Activated CD8-positive, alpha-beta memory T cell treated with anti-CD3 and anti-CD28 coated beads, Interleukin-2, amount 50 U/mL, for 24 hours (primary cell): ENCODE measurements at regions not wholly inside any gene's neighbourhood (a gene's known extent, or its start where the extent isn't known, plus 50 kb on each side); places are given as distances from the start of the nearest gene placed in this dataset.
"Not testable (repeated sequence)": the region's sequence is repeated elsewhere in the genome, so short reads cannot be mapped to it uniquely, and the experiment has no call there.

Experiments used
- DNase-seq: peaks from one replicate; pipeline ENCODE4 v3.0.0-alpha.2; 2020; ENCODE audit errors: extremely low read depth

DNA sequence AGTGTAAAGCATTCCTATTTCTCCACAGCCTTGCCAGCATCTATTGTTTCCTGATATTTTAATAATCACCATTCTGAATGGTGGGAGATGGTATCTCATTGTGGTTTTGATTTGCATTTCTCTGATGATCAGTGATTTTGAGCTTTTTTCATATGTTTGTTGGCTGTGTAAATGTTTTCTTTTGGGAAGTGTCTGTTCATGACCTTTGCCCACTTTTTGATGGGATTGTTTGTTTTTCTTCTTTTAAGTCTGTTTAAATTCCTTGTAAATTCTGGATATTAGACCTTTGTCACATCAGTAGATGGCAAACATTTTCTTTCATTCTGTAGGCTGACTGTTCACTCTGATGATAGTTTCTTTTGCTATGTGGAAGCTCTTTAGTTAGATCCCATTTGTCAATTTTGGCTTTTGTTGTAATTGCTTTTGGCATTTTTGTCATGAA, 461.5 kb upstream of the GCFC2 start:
- DNase-seq: not testable (repeated sequence)

DNA sequence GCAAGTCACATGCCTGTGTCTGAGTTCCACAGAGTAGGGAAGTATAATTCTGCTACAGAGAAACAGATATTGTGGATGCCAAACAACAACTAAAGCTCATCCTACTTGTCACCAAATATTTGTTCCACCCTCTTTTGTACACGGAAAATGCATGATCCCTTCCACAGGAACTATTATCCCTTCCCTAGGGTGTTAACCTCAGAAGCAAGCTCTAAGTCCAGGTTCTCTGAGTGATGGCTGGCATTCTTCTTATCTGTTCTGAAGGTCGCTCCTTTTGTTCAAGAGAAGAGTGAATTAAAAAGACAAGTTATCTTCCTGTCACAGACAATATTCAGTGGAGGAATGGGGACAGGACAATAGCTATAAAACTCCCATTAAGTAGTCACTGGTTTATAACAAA, 460.1 kb upstream of the GCFC2 start:
- DNase-seq: no peak

DNA sequence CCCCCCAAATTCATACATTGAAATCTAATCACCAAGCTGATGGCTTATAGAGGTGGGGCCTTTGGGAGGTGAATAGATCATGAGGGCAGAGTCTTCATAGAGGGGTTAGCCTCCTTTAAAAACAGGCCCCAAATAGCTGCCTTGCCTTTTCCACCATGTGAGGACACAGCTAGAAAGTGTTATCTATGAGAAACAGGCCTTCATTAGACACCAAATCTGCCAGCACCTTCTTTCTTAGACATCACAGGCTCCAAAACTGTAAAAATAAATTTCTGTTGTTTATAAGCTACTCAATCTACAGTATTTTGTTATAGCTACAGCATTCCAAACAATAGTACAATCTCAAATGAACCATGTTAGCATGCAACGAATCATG, 459.3 kb upstream of the GCFC2 start:
- DNase-seq: no peak

DNA sequence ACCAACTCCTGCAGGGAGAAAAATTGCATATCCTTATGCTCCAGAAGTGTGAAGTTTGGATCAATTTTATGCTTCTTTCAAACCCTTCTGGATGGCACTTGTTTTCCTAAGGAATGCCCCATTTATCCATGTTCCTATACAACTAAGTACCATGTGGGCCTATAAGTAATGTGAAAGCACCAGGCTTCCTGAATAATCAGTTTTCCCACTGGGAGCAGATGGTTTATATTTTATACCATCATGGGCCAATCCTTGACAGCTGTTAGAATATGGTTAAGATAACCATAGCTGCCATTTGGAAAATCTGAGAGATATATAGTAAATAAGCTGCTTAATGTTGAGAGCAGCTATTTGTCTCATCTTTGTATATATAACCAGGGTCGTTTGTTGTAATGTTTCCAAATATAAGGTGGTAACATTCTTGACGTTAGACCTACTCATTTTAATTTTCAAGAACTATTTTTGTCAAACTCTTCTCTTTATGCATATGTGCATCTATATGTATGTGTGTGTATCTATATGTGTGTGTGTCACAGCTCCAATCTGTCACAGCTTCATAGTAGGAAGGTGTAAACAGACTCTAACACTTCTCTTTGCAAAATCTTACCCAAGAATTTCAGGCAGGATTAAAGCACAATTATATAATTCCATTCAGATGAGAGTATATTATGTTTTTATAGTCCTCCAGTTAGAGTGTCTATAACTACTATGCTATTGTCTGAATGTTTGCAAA, 458.7 kb upstream of the GCFC2 start:
- no peak for DNase-seq

DNA sequence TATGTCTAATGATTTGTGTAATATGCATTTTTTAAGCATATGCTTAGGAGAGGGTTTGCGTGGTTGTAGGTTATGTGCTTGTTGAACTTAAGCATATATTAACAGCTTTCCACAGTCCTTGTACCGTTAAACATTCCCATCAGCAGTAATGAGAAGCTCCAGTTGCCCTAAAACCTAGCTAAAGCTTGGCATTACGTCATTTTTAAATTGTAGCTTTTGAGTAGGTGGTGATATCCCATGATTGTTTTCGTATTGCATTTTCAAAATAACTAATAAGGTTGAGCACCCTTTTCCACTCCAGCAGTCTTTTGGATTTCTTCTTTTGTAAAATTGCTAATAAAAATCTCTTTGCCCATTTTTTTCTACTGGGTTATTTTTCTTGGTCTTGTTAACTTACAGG, 453.1 kb upstream of the GCFC2 start:
- DNase-seq: no peak

DNA sequence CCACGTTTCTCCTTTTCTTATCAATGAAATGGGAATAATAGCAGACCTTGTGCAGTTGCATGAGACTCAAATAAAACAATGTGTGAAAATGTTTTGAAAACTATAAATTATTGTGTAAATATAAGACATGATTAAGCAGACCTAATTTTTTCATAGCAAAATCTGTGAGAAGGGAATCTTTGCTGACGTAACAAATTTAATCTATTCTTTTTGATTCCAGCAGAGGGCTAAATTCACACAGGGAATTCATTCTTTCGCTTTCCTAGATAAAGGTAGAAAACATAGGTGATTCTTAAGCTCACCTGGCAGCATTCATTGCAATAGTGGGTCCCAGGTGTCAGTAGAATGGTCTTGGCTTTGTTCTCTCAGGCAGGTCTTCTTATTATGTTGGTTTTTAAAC, 450.0 kb upstream of the GCFC2 start:
- DNase-seq: no peak

DNA sequence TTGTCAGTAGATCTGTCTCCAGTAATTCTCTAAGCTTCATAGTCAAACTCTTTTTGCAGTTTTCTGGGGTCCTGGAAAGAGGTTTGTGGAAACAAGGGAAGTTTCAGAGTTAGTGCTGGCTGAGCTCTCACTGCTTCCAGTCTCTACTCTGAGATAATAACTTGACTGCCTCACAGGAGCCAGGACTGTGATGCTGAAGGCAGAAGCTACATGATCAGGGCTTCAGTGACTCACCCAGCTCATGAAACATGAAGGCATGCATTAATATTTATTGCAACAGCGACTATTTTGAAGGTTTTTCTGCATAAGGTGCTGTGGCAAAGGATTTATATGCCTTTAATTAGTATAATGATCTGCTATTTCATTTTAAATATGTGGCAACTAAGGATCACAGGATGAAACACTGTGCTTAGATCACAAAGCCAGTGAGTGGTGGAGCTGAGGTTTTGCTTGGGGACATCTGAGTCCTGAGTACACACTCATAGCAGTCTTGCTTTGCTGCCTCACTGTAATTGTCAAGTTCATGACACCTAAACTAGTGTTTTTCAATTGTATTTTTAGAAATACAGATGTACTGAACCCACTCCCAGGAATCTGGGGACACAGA, 448.4 kb upstream of the GCFC2 start:
- no peak for DNase-seq

DNA sequence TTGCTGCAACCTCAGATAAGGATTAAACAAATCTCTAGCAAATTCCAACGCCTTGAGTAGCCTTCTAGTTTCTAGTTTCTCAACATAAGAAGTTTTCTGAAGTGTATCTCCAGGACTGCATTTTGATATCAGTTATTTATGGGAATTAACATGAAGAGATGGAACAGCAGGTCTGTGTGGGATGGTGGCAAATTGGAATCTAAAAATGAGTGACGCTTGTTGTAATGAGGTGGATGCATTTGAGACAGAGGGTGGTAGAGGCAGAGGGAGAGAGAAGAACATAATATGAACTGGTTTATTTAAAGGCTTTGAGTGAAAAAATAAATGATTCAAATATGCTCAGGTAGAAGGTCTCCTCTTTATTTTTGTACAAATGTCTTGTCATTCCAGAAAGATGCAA, 446.8 kb upstream of the GCFC2 start:
- DNase-seq: no peak

DNA sequence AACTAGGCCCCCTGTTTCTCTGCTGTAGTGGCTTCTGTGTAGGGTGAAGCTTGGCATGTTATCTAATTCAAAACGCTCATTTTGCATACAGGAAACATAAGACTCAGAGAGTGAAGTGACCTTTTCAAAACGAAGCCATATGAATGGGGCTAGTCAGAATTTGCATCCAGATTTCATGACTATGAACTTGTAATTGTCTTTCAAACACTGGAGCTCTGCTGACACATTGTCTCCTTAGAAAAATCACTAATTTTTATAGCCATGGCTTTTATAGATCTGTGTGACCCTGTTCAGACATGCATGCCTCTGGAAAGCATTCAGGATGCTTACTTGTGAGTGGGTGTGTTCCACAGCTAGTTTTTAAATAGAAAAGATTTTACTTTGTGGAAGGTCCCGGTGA, 444.3 kb upstream of the GCFC2 start:
- no peak for DNase-seq

DNA sequence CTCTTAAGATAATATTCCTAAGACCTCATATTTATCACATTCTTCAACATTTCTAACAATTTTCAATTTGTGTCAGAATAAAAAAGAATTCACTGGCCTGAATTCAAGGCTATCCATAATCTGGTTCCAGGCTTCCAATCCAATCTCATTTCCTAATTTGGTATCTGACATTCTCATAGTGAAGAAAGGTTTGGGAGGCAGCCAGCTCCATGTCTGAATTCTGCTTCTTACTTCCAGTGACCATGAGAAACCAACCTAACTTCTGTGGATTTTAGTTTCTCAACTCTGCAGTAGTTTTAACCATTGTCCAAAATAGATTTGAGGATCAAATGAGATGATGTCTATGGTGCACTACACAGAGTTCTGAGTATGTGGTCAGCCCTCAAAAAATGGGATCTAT, 439.1 kb upstream of the GCFC2 start:
- DNase-seq: no peak

DNA sequence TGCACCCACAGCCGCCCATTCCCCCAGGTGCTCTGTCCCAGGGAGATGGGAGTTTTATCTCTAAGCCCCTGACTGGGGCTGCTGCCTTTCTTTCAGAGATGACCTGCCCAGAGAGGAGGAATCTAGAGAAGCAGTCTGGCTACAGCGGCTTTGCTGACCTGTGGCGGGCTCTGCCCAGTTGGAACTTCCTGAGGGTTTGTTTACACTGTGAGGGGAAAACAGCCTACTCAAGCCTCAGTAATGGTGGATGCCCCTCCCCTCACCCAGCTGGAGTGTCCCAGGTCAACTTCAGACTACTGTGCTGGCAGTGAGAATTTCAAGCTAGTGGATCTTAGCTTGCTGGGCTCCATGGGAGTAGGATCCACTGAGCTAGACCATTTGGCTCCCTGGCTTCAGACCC, 428.6 kb upstream of the GCFC2 start:
- DNase-seq: not testable (repeated sequence)

DNA sequence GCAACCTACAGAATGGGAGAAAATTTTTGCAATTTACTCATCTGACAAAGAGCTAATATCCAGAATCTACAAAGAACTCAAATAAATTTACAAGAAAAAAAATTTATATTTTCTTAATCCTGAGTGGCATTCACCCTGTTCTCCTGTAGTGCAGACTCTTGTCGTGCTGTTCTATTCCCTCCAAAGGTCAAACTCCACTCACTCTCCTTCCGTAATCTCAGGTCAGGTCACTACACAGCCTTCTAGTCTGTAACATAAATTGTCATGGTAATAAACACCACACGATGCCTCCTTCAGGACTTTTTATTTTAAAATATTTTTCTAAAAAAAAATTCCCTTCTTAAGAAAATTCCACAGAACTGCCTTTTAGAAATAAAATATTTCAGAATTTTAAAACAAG, 417.9 kb upstream of the GCFC2 start:
- no peak for DNase-seq

DNA sequence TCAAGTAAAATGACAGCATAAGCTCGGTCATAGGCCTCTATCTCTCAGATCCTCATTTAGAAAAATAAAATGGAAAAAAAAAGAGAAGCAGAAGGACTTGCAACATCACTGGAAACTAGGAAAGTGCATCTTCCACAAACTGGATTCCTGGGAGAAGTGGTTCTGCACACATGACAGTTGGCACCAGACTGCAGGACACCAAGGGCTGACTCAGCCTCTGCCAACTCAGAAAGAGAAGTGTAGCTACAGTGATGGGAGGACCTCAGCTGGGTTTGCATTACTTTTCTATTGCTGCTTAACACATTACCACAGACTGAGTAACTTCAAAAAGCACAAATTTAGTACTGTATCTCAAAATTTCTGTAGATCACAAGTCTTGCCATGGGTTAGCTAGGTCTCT, 409.5 kb upstream of the GCFC2 start:
- no peak for DNase-seq

DNA sequence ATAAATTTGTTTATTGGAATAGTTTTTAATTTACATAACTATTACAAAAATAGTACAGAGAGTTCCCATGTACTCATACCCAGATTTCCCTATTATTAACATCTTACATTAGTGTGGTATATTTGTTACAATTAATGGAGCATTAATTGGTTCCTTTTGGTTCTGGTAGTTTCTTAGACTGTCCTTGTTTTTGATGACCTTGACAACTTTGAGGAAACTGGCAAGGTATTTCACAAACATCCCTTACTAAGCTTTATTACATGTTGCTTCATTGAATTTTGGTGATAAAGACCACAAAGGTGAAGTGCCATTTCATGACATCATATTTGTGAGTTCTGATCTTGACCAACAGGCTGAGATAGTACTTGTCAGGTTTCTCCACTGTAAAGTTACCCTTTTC, 379.0 kb upstream of the GCFC2 start:
- DNase-seq: no peak

DNA sequence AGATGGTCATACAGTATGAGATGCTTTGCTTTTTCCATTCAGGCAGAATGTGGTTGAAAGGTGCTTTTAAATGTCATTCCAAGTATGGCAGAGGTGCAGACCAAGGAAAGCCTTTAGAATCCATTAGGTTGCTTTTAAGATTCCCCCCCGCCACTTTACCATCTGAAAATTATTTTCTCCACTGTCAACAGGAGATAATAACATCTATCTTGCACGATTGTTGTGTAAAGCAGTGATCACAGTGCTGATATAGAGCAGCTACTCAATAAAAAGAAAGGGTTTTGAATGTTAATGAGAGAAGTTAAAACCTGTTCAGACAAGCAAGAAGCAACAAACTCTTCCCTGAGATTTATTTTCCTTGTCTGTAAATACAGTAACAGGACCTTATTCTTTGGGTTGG, 372.5 kb upstream of the GCFC2 start:
- DNase-seq: no peak

DNA sequence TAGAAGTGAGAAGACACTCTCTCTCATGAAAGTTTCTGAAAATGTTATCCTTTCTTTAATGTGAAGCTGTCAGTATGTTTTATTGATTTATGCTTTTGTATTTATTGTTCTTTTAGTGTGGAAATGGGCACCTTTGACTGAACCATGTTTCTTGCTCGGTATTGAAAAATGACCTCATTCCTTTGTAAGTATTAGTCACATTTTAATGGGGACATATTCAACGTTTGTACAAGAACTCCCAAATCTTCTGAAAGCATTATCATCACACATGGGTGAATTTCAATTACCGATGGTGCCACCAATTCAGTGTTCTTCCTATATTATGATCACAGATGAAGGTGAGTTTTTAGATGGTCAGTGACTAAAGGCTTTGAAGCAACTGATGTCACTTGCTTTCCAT, 371.8 kb upstream of the GCFC2 start:
- no peak for DNase-seq

DNA sequence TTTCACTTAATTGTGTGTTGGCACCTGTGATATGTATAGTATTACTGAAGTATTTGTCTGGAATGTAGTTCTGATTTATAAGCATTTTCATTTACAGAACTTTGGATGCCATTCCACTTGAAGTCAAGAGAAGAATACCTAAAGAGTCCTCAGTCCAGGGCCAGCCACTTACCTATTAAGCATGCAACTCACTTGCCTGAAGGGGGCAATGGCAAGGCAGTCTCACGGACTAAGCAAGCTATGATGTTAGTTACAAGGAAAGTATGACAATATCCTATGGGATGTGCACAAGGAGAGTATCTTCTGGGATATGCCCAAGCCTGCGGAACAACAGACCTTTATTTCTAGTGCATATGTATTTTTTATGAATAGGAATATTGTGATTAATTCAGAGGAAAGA, 369.4 kb upstream of the GCFC2 start:
- DNase-seq: no peak

DNA sequence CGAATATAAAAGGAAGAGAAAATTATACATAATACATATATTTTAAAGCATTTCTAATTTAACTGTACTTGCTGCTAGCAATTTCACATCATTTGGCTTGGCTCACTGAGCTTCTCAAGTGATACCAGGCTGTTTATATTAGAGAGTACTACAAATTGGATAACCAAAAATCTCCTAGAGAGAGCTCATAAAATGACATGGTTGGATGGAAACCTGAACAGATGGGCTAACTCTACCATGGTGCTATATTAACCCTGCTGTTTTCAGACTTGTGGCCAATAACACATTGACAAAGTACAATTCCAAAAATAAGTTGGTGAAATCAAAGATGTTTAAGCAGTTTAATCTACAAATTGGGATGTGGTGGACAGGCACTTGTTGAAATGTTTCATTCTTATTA, 364.4 kb upstream of the GCFC2 start:
- DNase-seq: no peak

DNA sequence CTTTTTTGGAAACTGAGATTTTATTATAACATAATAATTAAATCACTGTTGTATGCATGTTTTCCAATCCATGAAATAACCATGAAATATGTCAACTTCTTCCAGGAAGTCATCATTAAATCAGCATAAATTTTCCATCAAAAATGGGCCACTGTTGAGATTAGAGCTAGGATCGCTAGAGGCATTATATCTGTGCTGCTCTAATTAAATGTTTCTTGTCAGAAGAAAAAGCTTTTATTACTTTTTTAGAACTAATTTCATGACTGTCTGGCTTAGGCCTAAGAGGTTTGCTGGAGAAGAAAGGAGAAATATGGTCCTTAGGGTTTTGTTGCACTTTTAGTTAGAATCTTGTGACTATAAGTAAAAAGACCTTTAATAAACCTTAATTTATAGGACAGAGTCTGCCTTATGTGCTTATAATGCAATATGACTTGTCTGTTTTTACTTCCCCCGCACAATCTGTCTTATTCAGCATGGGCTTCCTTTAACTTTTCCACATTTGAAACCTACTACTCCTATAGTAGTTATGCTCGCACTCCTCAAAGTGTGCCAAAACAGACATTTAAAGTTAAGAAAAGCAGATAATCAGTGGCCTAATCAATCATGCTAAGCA, 363.4 kb upstream of the GCFC2 start:
- DNase-seq: no peak

DNA sequence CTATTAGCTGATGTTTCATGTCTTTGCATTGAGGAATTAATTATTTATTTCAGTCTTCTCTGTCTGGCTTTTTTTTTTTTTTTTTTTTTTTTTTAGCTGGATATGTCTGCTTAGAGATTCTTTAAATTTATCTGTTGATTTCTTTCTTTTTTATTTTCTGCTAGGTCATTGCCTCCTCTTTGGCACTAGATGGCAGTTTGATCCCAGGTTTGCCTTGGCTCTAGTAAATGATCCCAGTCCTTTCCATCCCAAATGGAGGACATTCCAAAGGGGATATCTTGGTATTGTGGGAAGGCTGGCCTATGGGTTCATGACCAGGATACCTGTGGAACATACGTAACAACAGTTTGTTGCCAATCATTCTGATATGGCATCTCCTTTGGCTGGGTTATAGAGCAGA, 339.5 kb upstream of the GCFC2 start:
- no peak for DNase-seq

DNA sequence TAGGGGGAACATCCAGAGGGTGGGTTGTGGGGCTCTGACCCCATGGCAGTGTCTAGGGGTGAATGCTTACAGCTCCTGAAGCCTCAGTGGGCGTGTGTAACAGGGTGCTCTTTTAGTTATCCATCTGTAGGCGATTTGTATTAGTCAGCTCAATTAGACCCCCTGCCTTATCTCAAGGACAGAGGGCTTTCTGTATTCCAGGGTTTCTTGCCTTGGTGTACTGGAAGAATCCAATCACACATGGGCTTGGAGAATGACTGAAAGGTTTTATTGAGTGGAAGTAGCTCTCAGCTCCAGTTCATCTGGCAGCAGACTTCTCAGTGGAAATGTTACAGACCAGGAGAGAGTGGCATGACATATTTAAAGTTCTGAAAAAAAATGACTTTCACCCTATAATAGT, 334.0 kb upstream of the GCFC2 start:
- no peak for DNase-seq

DNA sequence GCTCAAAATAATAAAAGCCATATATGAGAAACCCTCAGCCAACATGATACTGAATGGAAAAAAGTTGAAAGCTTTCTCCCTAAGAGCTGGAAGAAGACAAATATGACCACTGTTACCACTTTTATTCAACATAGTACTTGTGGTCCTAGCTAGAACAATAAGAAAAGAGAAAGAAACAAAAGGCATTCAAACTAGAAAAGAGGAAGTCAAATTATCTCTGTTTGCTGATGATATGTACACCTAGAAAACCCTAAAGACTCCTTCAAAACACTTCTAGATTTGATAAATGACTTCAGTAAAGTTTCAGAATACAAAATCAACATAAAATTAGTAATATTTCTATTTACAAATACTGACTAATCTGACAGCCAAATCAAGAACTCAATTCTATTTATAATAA, 328.8 kb upstream of the GCFC2 start:
- DNase-seq: no peak

DNA sequence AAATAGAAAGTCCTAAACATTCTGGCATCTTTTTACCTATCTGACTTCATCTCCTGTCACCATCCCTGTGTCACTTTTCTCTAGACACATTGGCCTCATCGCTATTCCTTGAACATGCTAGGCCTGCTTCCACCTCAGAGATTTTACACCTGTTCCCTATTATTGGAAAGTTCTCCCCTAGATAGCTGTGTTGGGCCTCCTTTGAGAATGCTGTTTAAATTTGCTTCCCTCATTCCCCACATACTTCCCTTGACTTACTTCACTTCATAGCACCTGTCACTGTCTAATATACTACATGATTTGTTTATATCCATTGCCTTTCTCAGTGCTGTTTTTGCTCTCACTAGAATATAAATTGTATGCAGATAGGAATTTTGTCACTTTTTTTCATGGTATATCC, 317.0 kb upstream of the GCFC2 start:
- no peak for DNase-seq

DNA sequence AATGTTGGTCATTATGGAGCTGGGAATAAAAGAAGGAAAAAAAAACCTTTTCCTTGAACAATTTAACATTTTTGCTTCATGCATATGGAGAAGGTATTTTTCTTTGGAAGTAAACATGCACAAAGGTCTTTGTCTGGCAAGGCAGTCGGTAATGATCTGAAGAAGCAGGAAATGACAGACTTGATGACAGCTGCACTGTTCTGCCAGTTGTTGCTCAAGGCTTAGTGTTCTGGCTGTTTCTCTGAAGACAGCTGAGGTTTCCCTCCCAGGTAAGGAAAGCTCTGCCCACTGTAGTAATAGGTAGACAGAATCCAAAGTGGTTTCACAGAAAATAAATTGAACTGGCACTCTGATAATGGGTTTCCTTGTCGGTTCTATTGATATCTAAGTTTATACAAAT, 308.4 kb upstream of the GCFC2 start:
- no peak for DNase-seq
